GM23248 (cell line): ENCODE measurements at regions not wholly inside any gene's neighbourhood (a gene's known extent, or its start where the extent isn't known, plus 50 kb on each side); places are given as distances from the start of the nearest gene placed in this dataset.

ENCODE experiments used
- EZH2 ChIP-seq: fragments of 200-600 bp; sonication (generic); IDR thresholded peaks from 2 replicates; pipeline ENCODE4 v1.6.1; 2018; ENCODE audit warnings: antibody characterized with exemption, mild to moderate bottlenecking; ENCODE audit not compliant: insufficient read depth, poor library complexity, severe bottlenecking
- EZH2phosphoT487 ChIP-seq: fragments of 200-600 bp; sonication (generic); IDR thresholded peaks from 2 replicates; pipeline ENCODE4 v1.6.1; 2018; ENCODE audit warnings: antibody characterized with exemption, moderate library complexity, mild to moderate bottlenecking, low read depth; ENCODE audit not compliant: insufficient read depth

GRCh38 chr10:3310016-3310784 lies 137.6 kb upstream of the PITRM1 start:
- TF ChIP-seq EZH2 (no peak), EZH2phosphoT487 (no peak)
